Activated CD8-positive, alpha-beta T cell treated with anti-CD3 and anti-CD28 coated beads for 36 hours (primary cell): ENCODE measurements at regions not wholly inside any gene's neighbourhood (a gene's known extent, or its start where the extent isn't known, plus 50 kb on each side); places are given as distances from the start of the nearest gene placed in this dataset.

Source experiments
- ATAC-seq: fragments of 200-7000 bp; cut with Tn5 transposase; one replicate; pipeline ENCODE4 v1.10.0; 2021; ENCODE audit warnings: mild to moderate bottlenecking, moderate library complexity
- CTCF ChIA-PET: fragments of 350-600 bp; sonication (Branson Sonifier 250); formaldehyde crosslinking; loops from one replicate; lab custom pipeline; 2021; ENCODE audit warnings: antibody characterized with exemption; lab: Charles Lee
- POLR2A ChIA-PET: fragments of 350-600 bp; sonication (Branson Sonifier 250); formaldehyde crosslinking; loops from one replicate; lab custom pipeline; 2021; ENCODE audit warnings: antibody characterized with exemption; lab: Charles Lee
- DNase-seq: peaks from one replicate; pipeline ENCODE4 v3.0.0-alpha.2; 2020
- H3K27ac Mint-ChIP-seq: one replicate; pipeline ENCODE4 v1.8.0; 2021; ENCODE audit warnings: mild to moderate bottlenecking, mixed read lengths
- H3K27me3 Mint-ChIP-seq: one replicate; pipeline ENCODE4 v1.8.0; 2021; ENCODE audit warnings: mixed read lengths
- H3K36me3 Mint-ChIP-seq: one replicate; pipeline ENCODE4 v1.8.0; 2021; ENCODE audit warnings: low read depth, mixed read lengths
- H3K4me1 Mint-ChIP-seq: one replicate; pipeline ENCODE4 v1.8.0; 2021; ENCODE audit warnings: low read depth, mixed read lengths
- H3K4me3 Mint-ChIP-seq: one replicate; pipeline ENCODE4 v1.8.0; 2021; ENCODE audit warnings: mild to moderate bottlenecking, moderate library complexity, mixed read lengths
- H3K9me3 Mint-ChIP-seq: one replicate; pipeline ENCODE4 v1.8.0; 2021; ENCODE audit warnings: mixed read lengths
- CTCF ChIP-seq: fragments of 200-600 bp; IDR thresholded peaks from one replicate; pipeline ENCODE4 v1.8.0; 2022; ENCODE audit warnings: antibody characterized with exemption, mild to moderate bottlenecking
- intact Hi-C: fragments of 100-400 bp; cut with micrococcal nuclease; formaldehyde crosslinking; loops from one replicate; pipeline ENCODE4 v1.10.0; 2022

- no peak overlapping the region for H3K4me3 Mint-ChIP-seq
- CTCF ChIA-PET = interaction anchor here (1.3 kb wide), 1 partner anchor 200 kb away, joined by 6 read pairs; no protein-coding TSS in a partner anchor
- no peak overlapping the region for H3K27ac Mint-ChIP-seq
- no peaks in the 10 kb centered on the region for H3K36me3 Mint-ChIP-seq
- intact Hi-C loops = no loop called here
- H3K27me3 Mint-ChIP-seq = peaks cover 17% of the 10 kb centered on the region
- H3K4me1 Mint-ChIP-seq = peaks cover 50% of the 10 kb centered on the region
- no peak for ATAC-seq
- POLR2A ChIA-PET = interaction anchor here (1.0 to 2.5 kb wide), 2 partner anchors 8 to 105 kb away, joined by 3 to 8 read pairs; no protein-coding TSS in a partner anchor
- TF ChIP-seq CTCF = no peak
- no peaks in the 10 kb centered on the region for H3K9me3 Mint-ChIP-seq
- DNase-seq = no peak
Measured at GRCh38 chr15:70267306-70267705, 169.6 kb upstream of the TLE3 start.

DNA sequence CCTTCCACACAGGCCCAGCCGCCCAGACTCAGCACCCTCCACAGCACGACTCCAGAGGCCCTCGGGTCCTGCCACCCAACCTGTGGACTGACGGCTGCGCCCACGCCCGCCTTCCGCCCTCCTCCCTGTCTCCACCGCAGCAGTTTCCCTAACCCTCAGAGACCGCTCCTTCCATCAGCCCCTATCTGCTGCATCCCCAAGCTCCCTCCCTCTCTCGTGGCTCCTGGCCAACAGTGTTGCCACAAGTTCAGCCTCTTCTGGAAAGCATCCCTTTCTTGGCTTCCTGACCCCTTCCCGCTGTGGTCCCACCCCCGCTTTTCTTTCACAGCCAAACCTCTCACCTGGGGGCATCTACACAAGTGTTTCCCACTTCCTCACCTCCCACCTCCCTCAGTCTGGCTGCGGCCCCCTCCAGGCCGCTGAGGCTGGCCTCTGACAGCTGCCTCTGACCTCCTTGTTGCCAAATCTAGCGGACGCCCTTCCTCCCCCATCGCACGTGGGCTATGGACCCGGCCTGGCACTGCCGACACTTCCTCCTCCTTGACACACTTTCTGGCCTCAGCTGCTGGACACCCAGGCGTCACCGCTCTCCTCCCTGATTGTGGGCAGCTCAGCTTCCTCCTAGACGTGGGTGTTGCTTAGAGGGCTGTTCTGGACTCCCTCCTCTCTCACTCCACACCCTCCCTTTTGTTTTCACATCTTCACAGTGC, 168.8 kb upstream of the TLE3 start:
- ATAC-seq (peak; percentile 18), DNase-seq (peak; percentile 47)
- Mint-ChIP-seq H3K27ac (no peak overlapping the region), H3K27me3 (peaks cover 17% of the 10 kb centered on the region), H3K9me3 (no peaks in the 10 kb centered on the region), H3K4me1 (peaks cover 54% of the 10 kb centered on the region), H3K36me3 (no peaks in the 10 kb centered on the region), H3K4me3 (no peak overlapping the region)
- CTCF ChIA-PET = no interaction called here
- POLR2A ChIA-PET = no interaction called here
- intact Hi-C loops = no loop called here
- no peak for TF ChIP-seq CTCF

- no peak for TF ChIP-seq CTCF
- Mint-ChIP-seq H3K36me3 (no peaks in the 10 kb centered on the region), H3K27ac (no peak overlapping the region), H3K9me3 (no peaks in the 10 kb centered on the region), H3K4me3 (no peak overlapping the region), H3K4me1 (peaks cover 55% of the 10 kb centered on the region), H3K27me3 (peaks cover 17% of the 10 kb centered on the region)
- ChIA-PET POLR2A (no interaction called here), CTCF (no interaction called here)
- ATAC-seq = peak; percentile 3
- no peak for DNase-seq
- intact Hi-C loops = no loop called here
Measured at GRCh38 chr15:70265986-70266385, 168.3 kb upstream of the TLE3 start.

DNA sequence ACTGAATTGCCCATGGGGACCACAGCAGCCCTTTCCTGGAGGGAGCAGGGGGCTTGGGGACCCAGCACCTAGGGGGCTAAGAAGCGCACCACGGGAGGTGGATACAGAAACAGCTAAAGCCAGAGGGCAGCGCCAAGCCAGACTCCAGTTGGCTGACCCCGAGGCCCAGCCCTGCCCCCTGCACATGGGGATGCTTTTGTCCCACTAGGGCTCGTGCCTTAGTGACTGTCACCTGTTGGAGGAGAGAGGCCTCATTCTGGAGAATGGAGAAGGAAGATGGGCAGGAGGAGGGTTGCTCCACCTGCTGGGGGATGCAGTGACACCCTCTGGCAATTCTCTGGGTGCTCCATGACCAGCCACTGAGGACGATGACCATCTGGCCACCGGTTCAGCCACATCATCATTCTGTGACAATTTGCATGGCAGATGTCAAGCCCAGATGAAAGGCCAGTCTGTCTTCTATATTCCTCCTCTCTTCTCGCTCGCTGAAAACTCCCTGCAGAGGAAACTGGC, 167.8 kb upstream of the TLE3 start:
- Mint-ChIP-seq H3K9me3 (no peaks in the 10 kb centered on the region), H3K4me3 (no peak overlapping the region), H3K27ac (no peak overlapping the region), H3K27me3 (peaks cover 17% of the 10 kb centered on the region), H3K4me1 (peaks cover 56% of the 10 kb centered on the region), H3K36me3 (no peaks in the 10 kb centered on the region)
- intact Hi-C loops = no loop called here
- TF ChIP-seq CTCF = peak; percentile 9
- CTCF ChIA-PET = no interaction called here
- ATAC-seq (no peak), DNase-seq (no peak)
- POLR2A ChIA-PET = no interaction called here

DNA sequence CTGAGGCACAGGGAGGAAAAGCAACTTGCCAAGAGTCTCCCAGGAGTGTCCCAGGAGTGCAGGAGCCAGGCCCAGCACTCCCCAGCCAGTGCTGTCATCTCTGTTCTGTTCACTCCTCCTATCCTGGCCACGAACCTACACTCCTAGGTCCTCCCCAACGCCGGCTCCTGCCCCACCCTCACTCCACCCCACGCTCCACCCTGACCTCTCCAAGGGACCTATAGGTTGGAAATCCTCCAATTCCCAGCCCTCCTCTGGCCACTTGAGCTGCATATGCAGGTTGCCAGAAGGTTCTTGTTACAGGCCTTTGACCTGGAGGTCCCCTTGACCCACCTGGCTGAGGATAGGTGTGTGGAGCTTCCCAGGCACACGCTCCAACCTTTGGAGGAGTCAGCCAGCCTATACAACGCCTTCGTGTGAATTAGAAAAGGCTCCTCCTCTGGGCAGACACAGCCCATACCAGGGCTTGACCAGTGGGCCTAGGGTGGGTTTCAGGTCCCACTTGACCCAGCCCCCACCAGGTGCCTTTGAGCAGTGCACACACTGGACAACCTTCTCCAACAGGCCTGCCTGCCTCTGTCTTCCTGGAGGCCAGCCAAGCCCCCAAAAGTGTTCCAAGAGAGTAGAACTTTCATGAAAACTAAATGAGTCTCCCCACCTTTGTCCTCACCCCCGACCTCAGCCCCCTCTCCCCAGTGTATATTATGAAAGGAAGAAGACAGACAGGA, 167.2 kb upstream of the TLE3 start:
- ChIA-PET CTCF (no interaction called here), POLR2A (no interaction called here)
- Mint-ChIP-seq H3K9me3 (no peaks in the 10 kb centered on the region), H3K36me3 (no peaks in the 10 kb centered on the region), H3K27me3 (peaks cover 17% of the 10 kb centered on the region), H3K27ac (no peak overlapping the region), H3K4me1 (peaks cover 60% of the 10 kb centered on the region), H3K4me3 (no peak overlapping the region)
- TF ChIP-seq CTCF = no peak
- no peak for DNase-seq
- ATAC-seq = no peak
- intact Hi-C loops = no loop called here
